GM21529 (cell line): ENCODE measurements at regions not wholly inside any gene's neighbourhood (a gene's known extent, or its start where the extent isn't known, plus 50 kb on each side); places are given as distances from the start of the nearest gene placed in this dataset.
"Not testable (repeated sequence)": the region's sequence is repeated elsewhere in the genome, so short reads cannot be mapped to it uniquely, and the experiment has no call there.

ENCODE experiments used
- ATAC-seq: cut with Tn5 transposase; IDR thresholded peaks from one replicate; pipeline ENCODE4 v1.9.1; 2021; ENCODE audit not compliant: unreplicated experiment

GRCh38 chr18:78784861-78785260, 194.8 kb upstream of the SALL3 start:
- ATAC-seq: no peak

GRCh38 chr18:78785706-78786105, 193.9 kb upstream of the SALL3 start:
- no peak for ATAC-seq

DNA sequence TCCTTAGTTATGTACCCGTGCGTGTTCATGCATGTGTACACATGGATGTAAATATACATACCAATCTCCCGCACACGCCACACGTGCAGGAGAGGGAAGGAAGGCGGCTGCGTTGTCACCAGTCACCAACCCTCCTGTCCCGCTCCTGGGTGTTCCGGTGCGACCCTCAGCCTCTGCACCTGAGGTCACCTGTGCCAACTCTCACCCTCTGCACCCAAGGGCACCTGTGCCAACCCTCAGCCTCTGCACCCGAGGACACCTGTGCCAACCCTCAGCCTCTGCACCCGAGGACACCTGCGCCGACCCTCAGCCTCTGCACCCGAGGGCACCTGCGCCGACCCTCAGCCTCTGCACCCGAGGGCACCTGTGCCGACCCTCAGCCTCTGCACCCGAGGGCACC, 192.8 kb upstream of the SALL3 start:
- no peak for ATAC-seq

- ATAC-seq: no peak
Observed at GRCh38 chr18:78787751-78788150, 191.9 kb upstream of the SALL3 start.

DNA sequence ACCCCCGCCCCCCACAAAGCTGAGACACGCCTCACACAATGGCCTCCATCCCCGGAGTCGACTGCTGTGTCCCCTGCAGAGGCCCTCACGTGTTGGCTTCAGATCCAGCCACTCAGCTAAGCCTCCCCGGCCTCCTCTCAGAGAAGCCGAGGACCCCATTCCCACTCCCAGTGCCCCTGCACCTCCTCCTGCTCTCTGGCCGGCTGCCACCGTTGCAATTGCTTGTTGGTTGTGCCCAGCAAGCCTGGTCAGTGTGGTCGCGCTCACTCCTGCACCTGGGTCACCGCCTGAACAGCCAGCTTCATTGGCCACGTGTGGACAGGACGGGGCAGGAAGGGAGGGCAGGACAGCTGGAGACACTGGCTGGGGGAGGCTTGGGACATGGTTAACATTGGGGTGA, 191.5 kb upstream of the SALL3 start:
- no peak for ATAC-seq

GRCh38 chr18:78789850-78790249, 189.8 kb upstream of the SALL3 start:
- ATAC-seq: no peak

GRCh38 chr18:78790511-78790910, 189.1 kb upstream of the SALL3 start:
- ATAC-seq: no peak

DNA sequence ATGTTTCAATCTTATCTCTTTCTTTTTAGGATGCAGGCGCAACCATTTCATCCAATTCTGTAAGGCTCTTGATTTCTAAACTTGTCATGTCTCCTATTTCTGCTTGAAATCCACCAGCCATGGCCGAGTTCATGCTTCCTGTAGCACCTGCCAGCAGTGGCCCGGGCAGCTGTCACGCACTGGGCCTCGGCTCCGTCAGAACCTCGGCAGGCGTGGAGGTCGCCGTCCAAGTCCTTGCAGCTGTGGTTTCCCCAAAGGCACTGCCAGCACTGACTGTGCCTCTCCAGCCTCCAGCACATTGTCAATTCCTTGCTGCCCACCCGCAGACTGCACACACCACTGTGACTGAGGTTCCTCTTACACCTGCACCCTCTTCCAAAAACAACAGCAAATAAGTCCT, 188.7 kb upstream of the SALL3 start:
- ATAC-seq: no peak

- no peak for ATAC-seq
Observed at GRCh38 chr18:78792094-78792493, 187.5 kb upstream of the SALL3 start.

- ATAC-seq: no peak
Observed at GRCh38 chr18:78792736-78793135, 186.9 kb upstream of the SALL3 start.

- no peak for ATAC-seq
Observed at GRCh38 chr18:78793313-78794070, 186.1 kb upstream of the SALL3 start.

DNA sequence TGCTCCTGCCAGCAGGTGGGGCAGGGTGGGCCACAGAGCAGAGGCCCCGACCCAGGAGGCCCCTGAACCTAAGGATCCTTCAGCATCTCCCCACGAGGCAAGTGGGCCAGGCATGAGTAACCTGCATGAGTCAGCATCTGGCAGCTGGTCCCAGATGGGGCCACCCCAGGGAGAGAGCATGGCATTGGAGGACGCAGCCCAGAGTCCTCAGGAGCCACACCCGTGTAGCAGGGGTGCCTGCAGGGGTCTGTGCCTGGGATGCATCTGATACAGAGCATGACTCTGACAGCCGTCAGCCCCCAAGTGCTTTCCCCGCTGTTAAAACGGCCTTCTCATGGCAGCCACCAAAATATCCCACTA, 185.6 kb upstream of the SALL3 start:
- no peak for ATAC-seq

DNA sequence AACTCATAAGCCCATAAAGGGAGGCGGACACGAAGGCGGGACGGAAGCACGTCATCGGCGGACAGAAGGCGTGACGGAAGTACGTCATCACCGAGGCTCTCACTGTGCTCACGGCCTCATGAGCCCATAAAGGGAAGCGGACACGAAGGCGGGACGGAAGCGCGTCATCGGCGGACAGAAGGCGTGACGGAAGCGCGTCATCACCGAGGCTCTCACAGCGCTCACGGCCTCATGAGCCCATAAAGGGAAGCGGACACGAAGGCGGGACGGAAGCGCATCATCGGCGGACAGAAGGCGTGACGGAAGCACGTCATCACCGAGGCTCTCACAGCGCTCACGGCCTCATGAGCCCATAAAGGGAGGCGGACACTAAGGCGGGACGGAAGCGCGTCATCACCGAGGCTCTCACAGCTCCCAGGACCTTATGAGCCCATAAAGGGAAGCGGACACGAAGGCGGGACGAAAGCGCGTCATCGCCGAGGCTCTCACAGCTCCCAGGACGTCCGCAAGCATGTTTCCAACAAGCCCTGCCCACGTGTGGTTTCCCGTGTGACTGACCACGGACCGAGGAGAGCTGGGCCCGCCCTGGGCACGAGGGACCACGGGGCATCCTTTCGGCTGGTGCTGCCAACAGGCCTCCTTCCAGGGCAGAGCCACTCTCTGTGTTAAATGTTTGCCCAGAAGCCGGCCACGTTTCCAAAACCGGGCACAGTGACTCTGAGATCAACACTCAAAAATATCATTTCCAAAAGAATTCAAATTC, 182.7 kb upstream of the SALL3 start:
- ATAC-seq: no peak

DNA sequence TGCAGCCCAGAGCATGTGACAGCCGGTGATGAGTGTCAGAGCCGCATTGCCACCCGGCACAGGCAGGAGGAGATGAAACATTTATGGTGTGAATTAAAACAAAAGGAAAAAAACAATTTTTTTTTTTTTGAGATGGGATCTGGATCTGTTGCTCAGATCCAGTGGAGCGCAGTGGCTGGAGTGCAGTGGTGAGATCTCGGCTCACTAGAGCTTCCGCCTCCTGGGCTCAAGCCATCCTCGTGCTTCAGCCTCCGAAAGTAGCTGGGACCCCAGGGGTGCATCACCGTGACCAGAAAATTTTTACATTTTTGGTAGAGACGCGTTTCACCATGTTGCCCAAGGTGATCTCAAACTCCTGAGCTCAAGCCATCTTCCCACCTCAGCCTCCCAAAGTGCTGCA, 182.1 kb upstream of the SALL3 start:
- no peak for ATAC-seq

DNA sequence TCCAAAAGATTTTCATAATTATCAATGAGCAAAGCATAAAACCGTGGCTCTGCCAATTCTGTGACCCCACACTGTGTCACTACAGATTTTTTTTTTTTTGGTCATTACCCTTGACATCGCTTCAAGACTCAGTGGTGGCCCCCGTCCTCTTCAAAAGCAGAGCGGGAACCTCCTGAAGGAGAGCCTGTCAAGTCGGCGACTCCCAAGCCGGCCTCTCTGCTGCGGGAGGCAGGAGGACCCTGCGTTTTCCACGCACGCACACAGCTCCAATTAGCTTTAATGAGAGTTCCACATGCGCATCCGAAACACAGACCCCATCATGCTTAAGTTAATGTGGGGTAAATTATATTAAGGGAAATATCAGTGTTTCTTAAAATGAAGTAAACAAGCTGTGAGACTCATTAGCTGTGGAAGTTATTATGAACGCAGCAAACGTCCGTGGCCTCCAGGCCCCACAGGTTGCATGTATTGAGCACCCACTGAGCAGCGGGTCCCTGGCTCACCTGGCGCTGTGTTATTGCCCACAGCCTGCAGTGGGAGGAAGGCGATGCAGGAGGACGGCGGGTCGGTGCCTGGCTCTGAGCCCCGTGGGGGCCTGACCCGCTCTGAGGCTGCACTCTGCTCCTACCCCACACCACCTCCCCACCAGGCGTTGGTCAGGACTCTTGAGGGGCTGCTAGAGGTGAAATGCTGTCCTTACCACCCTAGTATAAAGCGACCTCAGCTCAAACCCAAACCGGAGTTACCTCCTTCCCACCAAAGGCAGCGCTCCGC, 181.0 kb upstream of the SALL3 start:
- no peak for ATAC-seq

- no peak for ATAC-seq
Observed at GRCh38 chr18:78799382-78800089, 180.1 kb upstream of the SALL3 start.

GRCh38 chr18:78800102-78800851, 179.3 kb upstream of the SALL3 start:
- not testable (repeated sequence) for ATAC-seq

- no peak for ATAC-seq
Observed at GRCh38 chr18:78801011-78801410, 178.6 kb upstream of the SALL3 start.

DNA sequence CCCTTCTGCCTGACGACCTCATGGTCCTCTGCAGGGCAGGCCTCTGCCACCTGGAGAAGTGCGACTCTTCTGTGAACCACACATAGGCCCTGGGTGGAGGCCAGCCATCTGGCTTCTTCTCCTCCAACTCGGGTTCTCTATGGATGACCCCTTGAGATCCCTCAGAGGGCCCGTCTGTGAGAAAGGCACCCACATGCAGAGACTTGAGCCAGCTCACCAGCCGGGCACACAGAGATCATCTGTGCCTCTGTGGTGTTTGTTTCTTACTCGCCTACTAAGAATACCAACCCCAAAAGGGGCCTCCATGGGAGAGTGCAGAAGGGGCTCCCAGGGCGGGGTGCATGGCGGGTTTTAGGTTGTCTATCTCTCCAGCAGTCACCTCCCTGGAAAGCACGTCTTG, 176.5 kb upstream of the SALL3 start:
- no peak for ATAC-seq

- ATAC-seq: no peak
Observed at GRCh38 chr18:78804206-78805030, 175.2 kb upstream of the SALL3 start.
